ENCODE measurements at regions not wholly inside any gene's neighbourhood (a gene's known extent, or its start where the extent isn't known, plus 50 kb on each side); places are given as distances from the start of the nearest gene placed in this dataset.
"Not testable (repeated sequence)": the region's sequence is repeated elsewhere in the genome, so short reads cannot be mapped to it uniquely, and the experiment has no call there.

DNA sequence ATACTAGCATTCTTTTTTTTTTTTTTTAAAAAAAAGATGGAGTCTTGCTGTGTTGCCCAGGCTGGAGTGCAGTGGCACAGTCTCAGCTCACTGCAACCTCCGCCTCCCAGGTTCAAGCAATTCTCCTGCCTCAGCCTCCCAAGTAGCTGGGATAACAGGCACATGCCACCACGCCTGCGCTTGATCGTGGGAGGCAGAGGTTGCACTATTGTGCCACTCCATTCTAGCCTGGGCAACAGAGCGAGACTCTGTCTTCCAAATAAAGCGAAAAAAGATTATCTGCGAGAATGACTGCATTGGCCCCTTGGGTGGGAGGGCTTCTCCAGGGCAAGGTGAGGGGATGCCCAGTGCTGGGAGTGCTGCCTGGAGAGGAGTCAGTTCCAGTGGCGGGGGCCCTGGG, 1357.1 kb downstream of the CDH12 start:
- TF ChIP-seq, protein P1, sequence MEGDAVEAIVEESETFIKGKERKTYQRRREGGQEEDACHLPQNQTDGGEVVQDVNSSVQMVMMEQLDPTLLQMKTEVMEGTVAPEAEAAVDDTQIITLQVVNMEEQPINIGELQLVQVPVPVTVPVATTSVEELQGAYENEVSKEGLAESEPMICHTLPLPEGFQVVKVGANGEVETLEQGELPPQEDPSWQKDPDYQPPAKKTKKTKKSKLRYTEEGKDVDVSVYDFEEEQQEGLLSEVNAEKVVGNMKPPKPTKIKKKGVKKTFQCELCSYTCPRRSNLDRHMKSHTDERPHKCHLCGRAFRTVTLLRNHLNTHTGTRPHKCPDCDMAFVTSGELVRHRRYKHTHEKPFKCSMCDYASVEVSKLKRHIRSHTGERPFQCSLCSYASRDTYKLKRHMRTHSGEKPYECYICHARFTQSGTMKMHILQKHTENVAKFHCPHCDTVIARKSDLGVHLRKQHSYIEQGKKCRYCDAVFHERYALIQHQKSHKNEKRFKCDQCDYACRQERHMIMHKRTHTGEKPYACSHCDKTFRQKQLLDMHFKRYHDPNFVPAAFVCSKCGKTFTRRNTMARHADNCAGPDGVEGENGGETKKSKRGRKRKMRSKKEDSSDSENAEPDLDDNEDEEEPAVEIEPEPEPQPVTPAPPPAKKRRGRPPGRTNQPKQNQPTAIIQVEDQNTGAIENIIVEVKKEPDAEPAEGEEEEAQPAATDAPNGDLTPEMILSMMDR (IDR thresholded peaks at IDR 0.05): not testable (repeated sequence)
- not testable (repeated sequence) for TF ChIP-seq POLR2A (IDR thresholded peaks at IDR 0.05)

All from transverse colon (tissue), 3 donors.